Peyer's patch (tissue), 4 donors: ENCODE measurements at regions not wholly inside any gene's neighbourhood (a gene's known extent, or its start where the extent isn't known, plus 50 kb on each side); places are given as distances from the start of the nearest gene placed in this dataset.

Experiments used
- POLR2A ChIP-seq, 2 donors: fragments of 450-650 bp; IDR thresholded peaks; one replicate each; pipeline ENCODE4 v1.5.1; 2017; ENCODE audit warnings: antibody characterized with exemption in 2 of 2, mild to moderate bottlenecking in 2 of 2, moderate library complexity in 2 of 2
- TF ChIP-seq, protein P1 (sequence below), 6 experiments: fragments of 450-650 bp in 4 of 6; fragments of 200-600 bp in 2 of 6; sonication (generic) in 1 of 6; IDR thresholded peaks; one replicate each; pipeline ENCODE4 v1.5.1; 2017 to 2019; ENCODE audit warnings: antibody characterized with exemption in 6 of 6, mild to moderate bottlenecking in 3 of 6, moderate library complexity in 1 of 6

DNA sequence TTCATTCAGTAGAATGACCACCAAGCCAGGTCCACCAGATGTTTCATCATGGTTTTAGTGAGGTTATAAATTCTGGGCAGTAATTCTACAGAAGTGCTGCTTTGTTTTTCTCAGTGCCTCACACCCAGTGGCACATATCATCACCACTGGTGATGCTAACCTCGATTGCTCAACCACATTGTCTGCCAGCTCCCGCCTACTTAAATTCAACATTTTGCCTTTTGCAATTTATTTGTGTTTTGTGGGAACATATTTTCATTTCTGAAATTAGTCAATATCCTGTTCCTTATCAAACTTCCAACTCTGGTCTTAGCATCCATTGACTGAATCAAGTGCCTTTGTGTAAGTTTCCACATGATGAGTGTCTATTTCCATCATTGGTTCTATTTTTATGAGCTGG is 62.3 kb upstream of the TMEM178A start:
- no peak for TF ChIP-seq POLR2A (IDR thresholded peaks at IDR 0.05)
- TF ChIP-seq, protein P1, sequence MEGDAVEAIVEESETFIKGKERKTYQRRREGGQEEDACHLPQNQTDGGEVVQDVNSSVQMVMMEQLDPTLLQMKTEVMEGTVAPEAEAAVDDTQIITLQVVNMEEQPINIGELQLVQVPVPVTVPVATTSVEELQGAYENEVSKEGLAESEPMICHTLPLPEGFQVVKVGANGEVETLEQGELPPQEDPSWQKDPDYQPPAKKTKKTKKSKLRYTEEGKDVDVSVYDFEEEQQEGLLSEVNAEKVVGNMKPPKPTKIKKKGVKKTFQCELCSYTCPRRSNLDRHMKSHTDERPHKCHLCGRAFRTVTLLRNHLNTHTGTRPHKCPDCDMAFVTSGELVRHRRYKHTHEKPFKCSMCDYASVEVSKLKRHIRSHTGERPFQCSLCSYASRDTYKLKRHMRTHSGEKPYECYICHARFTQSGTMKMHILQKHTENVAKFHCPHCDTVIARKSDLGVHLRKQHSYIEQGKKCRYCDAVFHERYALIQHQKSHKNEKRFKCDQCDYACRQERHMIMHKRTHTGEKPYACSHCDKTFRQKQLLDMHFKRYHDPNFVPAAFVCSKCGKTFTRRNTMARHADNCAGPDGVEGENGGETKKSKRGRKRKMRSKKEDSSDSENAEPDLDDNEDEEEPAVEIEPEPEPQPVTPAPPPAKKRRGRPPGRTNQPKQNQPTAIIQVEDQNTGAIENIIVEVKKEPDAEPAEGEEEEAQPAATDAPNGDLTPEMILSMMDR (IDR thresholded peaks at IDR 0.05) = no peak
